Astrocyte (in vitro differentiated cells and primary cell): ENCODE measurements at regions not wholly inside any gene's neighbourhood (a gene's known extent, or its start where the extent isn't known, plus 50 kb on each side); places are given as distances from the start of the nearest gene placed in this dataset.

ENCODE experiments used
- DNase-seq: peaks from one replicate; pipeline ENCODE4 v3.0.0-alpha.2; 2010; ENCODE audit warnings: low read depth
- FAIRE-seq: peaks from 2 replicates; lab custom pipeline; 2011; peaks lifted over from hg19 to GRCh38; lab: Jason Lieb, UNC
- H2AFZ ChIP-seq: 2 replicates; pipeline ENCODE4 v1.6.0; 2012; ENCODE audit warnings: low read depth, low read length, inconsistent platforms
- H3K27ac ChIP-seq: 2 replicates; pipeline ENCODE4 v1.5.1; 2011; ENCODE audit warnings: low read depth, low read length, inconsistent platforms
- H3K27me3 ChIP-seq: 2 replicates; pipeline ENCODE4 v1.6.0; 2011; ENCODE audit warnings: low read length, inconsistent platforms; ENCODE audit not compliant: insufficient read depth
- H3K36me3 ChIP-seq: 2 replicates; pipeline ENCODE4 v1.5.1; 2011; ENCODE audit warnings: low read length, inconsistent platforms; ENCODE audit not compliant: insufficient read depth
- H3K4me1 ChIP-seq: 2 replicates; pipeline ENCODE4 v1.5.1; 2011; ENCODE audit warnings: low read length, inconsistent platforms; ENCODE audit not compliant: insufficient read depth
- H3K4me2 ChIP-seq: 2 replicates; pipeline ENCODE4 v1.6.0; 2012; ENCODE audit warnings: low read length, inconsistent platforms
- H3K4me3 ChIP-seq: 2 replicates; pipeline ENCODE4 v1.5.1; 2011; ENCODE audit warnings: low read depth, mild to moderate bottlenecking, low read length, inconsistent platforms; ENCODE audit not compliant: insufficient read depth
- H3K79me2 ChIP-seq: 2 replicates; pipeline ENCODE4 v1.6.0; 2012; ENCODE audit warnings: mild to moderate bottlenecking, low read length, inconsistent platforms; ENCODE audit not compliant: insufficient read depth
- H3K9ac ChIP-seq: 2 replicates; pipeline ENCODE4 v1.6.0; 2012; ENCODE audit warnings: mild to moderate bottlenecking, low read length, inconsistent platforms
- H3K9me3 ChIP-seq: 2 replicates; pipeline ENCODE4 v1.5.1; 2012; ENCODE audit warnings: low read depth, mild to moderate bottlenecking, low read length, inconsistent platforms; ENCODE audit not compliant: insufficient read depth
- H4K20me1 ChIP-seq: 2 replicates; pipeline ENCODE4 v1.6.0; 2012; ENCODE audit warnings: low read length, inconsistent platforms; ENCODE audit not compliant: insufficient read depth
- H3K27ac Mint-ChIP-seq: one replicate; pipeline ENCODE4 v1.8.0; 2021; ENCODE audit warnings: mild to moderate bottlenecking, mixed read lengths; ENCODE audit not compliant: unreplicated experiment
- H3K27me3 Mint-ChIP-seq: one replicate; pipeline ENCODE4 v1.8.0; 2021; ENCODE audit warnings: low read depth, mixed read lengths; ENCODE audit not compliant: unreplicated experiment
- H3K36me3 Mint-ChIP-seq: one replicate; pipeline ENCODE4 v1.8.0; 2021; ENCODE audit warnings: low read depth, mixed read lengths; ENCODE audit not compliant: unreplicated experiment
- H3K4me1 Mint-ChIP-seq: one replicate; pipeline ENCODE4 v1.8.0; 2021; ENCODE audit warnings: low read depth, mixed read lengths; ENCODE audit not compliant: unreplicated experiment
- H3K4me3 Mint-ChIP-seq: one replicate; pipeline ENCODE4 v1.8.0; 2021; ENCODE audit warnings: mild to moderate bottlenecking, moderate library complexity, mixed read lengths; ENCODE audit not compliant: unreplicated experiment
- H3K9me3 Mint-ChIP-seq: one replicate; pipeline ENCODE4 v1.8.0; 2021; ENCODE audit warnings: mild to moderate bottlenecking, mixed read lengths; ENCODE audit not compliant: unreplicated experiment
- CTCF ChIP-seq: IDR thresholded peaks from 2 replicates; pipeline ENCODE4 v1.5.1; 2011; ENCODE audit warnings: low read depth, mild to moderate bottlenecking, inconsistent platforms, low read length, moderate library complexity; ENCODE audit not compliant: insufficient read depth
- EZH2 ChIP-seq: IDR thresholded peaks from 2 replicates; pipeline ENCODE4 v1.6.1; 2012; ENCODE audit warnings: mild to moderate bottlenecking, low read length, inconsistent platforms; ENCODE audit not compliant: insufficient read depth

DNA sequence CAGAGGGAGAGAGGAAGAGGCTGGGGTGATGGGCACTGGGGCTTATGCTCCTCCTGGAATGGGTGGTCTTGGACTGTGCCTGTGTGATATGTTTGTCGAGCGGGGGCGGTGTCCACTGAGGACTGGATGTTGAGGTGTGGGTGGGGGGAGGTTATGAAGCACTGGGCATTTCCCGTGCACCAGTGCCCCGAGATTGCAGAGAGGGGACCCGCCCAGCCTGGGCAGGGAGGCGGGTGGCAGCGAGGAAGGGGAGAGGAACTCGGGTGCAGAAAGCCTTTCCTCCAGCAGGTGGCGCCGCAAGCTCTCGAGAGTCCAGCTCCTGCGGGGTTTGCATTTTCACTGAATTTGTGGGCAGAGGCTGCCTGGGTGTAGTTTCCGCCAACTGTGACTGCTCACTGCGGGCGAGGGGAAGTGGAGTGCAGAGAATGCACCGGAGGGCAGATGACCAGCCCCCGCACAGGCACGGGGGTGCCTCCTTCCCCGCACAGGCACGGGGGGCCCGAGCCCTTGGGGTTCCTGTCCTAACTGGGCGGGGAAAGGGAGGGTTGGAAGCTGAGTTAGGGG lies 190.6 kb downstream of the SEC14L1 start:
- H2AFZ ChIP-seq = no peak overlapping the region
- peak; percentile 75 for DNase-seq
- Mint-ChIP-seq H3K9me3 (no peaks in the 10 kb centered on the region), H3K27ac (no peak overlapping the region), H3K4me3 (peak overlapping the region; percentile 50), H3K36me3 (no peaks in the 10 kb centered on the region), H3K4me1 (peaks cover 11% of the 10 kb centered on the region), H3K27me3 (peaks cover 11% of the 10 kb centered on the region)
- FAIRE-seq = no peak
- H3K36me3 ChIP-seq = no peaks in the 10 kb centered on the region
- H3K27me3 ChIP-seq = no peaks in the 10 kb centered on the region
- H3K4me2 ChIP-seq = peak overlapping the region; percentile 69
- H3K27ac ChIP-seq = peak overlapping the region; percentile 45
- H3K9me3 ChIP-seq = no peaks in the 10 kb centered on the region
- no peak overlapping the region for H3K9ac ChIP-seq
- H4K20me1 ChIP-seq = peaks cover 40% of the 10 kb centered on the region
- H3K4me3 ChIP-seq = no peak overlapping the region
- H3K79me2 ChIP-seq = peaks cover 72% of the 10 kb centered on the region
- peak; percentile 81 for TF ChIP-seq CTCF
- no peak for TF ChIP-seq EZH2
- peaks cover 22% of the 10 kb centered on the region for H3K4me1 ChIP-seq

DNA sequence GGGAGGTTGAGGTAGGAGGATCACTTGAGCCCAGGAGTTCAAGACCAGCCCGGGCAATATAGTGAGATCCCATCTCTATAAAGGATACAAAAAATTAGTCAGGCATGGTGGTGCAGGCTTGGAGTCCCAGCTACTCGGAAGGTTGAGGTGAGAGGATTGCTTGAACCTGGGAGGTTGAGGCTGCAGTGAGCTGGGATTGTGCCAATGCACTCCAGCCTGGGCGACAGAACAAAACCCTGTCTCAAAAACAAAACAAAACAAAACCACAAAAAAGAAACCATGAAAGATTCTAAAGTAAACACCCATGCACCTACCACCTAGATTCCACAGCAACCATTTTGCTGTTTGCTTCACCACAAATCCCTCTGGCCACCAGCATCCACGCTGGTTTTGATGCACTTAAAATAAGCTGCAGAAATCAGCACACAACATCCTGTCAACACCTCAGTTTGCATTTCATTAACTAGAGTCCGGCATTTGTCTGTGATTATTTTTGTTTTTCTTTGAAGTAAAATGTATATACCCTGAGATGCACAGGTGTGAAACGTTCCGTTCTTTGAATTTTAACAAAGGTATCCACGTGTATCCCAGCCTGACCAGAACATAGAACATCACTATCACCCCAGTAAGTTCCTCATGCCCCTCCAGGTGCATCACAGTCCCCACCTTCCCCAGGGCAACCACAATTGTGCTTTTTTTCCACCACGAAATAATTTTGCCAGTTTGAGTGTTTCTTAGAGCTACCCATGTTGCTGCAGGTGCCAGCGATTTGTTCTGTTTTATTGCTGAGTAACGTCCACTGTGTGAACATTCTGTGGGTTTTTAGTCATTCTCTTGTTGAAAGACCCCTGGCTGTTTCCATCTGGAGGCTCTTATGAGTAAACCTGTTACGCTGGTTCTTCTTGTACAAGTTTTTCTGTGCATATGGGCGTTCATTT lies 191.5 kb downstream of the SEC14L1 start:
- Histone ChIP-seq H3K36me3 (no peaks in the 10 kb centered on the region), H3K4me2 (peak overlapping the region; percentile 69), H3K27me3 (no peaks in the 10 kb centered on the region), H2AFZ (no peak overlapping the region), H3K27ac (peak overlapping the region; percentile 70), H3K4me1 (peaks cover 22% of the 10 kb centered on the region), H4K20me1 (peaks cover 34% of the 10 kb centered on the region), H3K4me3 (no peak overlapping the region), H3K79me2 (peaks cover 72% of the 10 kb centered on the region), H3K9me3 (peaks cover 3% of the 10 kb centered on the region), H3K9ac (no peak overlapping the region)
- DNase-seq = no peak
- peaks cover 9% of the 10 kb centered on the region for H3K27me3 Mint-ChIP-seq
- peaks cover 11% of the 10 kb centered on the region for H3K4me1 Mint-ChIP-seq
- no peak overlapping the region for H3K27ac Mint-ChIP-seq
- peaks cover 5% of the 10 kb centered on the region for H3K9me3 Mint-ChIP-seq
- TF ChIP-seq EZH2 (no peak), CTCF (no peak)
- H3K4me3 Mint-ChIP-seq = no peak overlapping the region
- no peak for FAIRE-seq
- no peaks in the 10 kb centered on the region for H3K36me3 Mint-ChIP-seq
